ENCODE measurements at regions not wholly inside any gene's neighbourhood (a gene's known extent, or its start where the extent isn't known, plus 50 kb on each side); places are given as distances from the start of the nearest gene placed in this dataset.

DNA sequence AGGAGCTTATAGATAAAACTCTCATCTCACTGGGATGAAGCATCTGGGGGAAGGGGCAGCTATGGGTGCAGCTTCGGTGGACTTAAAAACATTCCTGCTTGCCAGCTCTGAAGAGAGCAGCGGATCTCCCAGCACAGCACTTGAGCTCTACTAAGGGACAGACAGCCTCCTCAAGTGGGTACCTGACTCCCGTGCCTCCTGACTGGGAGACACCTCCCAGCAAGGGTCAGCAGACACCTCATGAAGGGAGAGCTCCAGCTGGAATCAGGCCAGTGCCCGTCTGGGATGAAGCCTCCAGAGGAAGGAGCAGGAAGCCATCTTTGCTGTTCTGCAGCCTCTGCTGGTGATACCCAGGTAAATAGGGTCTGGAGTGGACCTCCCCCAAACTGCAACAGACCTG, 345.2 kb upstream of the SYT1 start:
- TF ChIP-seq, protein P1, sequence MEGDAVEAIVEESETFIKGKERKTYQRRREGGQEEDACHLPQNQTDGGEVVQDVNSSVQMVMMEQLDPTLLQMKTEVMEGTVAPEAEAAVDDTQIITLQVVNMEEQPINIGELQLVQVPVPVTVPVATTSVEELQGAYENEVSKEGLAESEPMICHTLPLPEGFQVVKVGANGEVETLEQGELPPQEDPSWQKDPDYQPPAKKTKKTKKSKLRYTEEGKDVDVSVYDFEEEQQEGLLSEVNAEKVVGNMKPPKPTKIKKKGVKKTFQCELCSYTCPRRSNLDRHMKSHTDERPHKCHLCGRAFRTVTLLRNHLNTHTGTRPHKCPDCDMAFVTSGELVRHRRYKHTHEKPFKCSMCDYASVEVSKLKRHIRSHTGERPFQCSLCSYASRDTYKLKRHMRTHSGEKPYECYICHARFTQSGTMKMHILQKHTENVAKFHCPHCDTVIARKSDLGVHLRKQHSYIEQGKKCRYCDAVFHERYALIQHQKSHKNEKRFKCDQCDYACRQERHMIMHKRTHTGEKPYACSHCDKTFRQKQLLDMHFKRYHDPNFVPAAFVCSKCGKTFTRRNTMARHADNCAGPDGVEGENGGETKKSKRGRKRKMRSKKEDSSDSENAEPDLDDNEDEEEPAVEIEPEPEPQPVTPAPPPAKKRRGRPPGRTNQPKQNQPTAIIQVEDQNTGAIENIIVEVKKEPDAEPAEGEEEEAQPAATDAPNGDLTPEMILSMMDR (conservative IDR thresholded peaks at IDR 0.05; ENCODE audit: low read depth) = no peak
- CTCF ChIA-PET = no interaction called here
- no peak for DNase-seq (ENCODE audit: low spot score)

DNA sequence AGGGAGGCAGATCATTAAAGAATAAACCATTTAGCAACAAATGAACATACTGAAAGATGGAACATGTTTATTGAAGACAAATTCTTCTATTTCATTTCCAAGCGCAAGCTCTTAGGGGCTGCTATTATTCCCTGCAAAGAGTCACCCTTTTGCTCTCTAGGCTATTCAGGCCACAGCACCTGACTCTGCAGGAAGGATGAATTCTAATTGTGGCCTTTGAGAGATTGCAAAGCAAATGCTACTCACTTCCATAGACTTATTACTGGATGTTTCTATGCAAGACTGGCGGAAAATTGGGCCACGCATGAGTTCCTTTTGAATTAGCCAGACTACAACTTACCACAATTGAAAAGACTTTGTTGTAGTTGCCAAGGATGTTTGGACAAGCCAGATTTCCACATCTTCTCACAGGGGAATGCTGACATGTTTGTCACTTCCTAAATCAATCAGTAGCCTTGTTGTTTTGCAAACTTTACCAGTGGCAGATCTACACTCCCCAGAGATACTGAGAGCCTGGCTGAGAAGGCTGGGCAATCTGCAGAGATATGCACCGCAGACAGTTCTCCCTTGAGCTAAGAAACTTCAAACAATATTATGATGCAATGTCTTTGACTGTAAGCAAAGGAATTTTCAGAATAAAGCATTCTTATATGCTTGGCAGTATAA, 334.3 kb upstream of the SYT1 start:
- TF ChIP-seq, protein P1 (conservative IDR thresholded peaks at IDR 0.05; ENCODE audit: low read depth) = no peak
- DNase-seq (ENCODE audit: low spot score) = no peak
- CTCF ChIA-PET = no interaction called here
- POLR2A ChIA-PET (ENCODE audit: low non-redundant PET) = no interaction called here
- H3K27ac ChIP-seq = no peak overlapping the region

More for the DNA sequence above, 345.2 kb upstream of the SYT1 start:
- H3K27ac ChIP-seq = no peak overlapping the region
- POLR2A ChIA-PET (ENCODE audit: low non-redundant PET) = no interaction called here

DNA sequence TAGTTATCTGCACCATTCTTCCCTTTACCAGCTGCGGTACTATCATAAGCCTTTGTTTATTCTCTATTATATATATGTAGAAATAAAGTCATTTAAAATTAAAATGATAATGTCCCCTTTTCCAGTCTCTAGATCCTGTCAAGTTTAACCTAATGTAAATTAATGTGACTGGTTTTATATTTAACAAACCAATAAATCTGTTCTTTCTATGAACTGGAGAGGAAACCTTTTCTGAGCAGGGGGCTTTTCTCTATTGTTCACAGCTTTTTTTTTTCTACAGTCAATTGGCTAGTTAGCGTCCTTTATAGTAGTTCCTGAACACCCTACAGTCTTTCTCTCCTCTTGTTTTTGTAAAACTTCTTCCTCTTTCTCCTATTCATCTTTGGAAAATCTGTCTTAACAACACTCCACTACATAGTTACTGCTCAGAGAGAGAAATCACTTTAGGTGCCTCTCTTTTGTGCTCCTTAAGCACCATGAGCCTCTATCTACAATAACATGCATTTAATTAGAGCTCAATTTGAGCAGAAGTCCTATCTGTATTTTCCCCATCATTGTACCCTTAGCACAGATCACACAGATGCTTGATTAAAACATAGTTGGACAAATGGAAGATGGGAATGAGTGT, 332.6 kb upstream of the SYT1 start:
- TF ChIP-seq, protein P1 (conservative IDR thresholded peaks at IDR 0.05; ENCODE audit: low read depth) = no peak
- ChIA-PET POLR2A (ENCODE audit: low non-redundant PET) (no interaction called here), CTCF (no interaction called here)
- DNase-seq (ENCODE audit: low spot score) = no peak
- no peak overlapping the region for H3K27ac ChIP-seq

DNA sequence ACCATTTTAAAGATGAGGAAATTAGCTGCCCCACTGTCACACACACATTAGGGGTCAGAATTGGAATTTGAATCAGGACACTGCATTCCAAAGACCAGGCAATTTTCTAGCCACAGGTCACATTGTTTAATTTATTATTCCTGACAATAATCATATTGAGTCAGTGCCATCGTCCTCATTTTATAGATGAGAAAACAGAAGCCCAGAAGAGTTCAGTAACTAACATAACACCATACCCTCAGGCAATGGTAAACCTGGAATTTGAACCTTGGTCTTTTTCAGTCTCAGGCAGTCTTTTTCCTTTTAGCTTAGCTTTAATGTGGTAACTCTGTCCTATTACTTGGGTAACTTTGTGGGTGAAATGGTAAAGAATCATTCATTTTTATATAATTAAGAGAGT, 330.3 kb upstream of the SYT1 start:
- CTCF ChIA-PET = no interaction called here
- no peak for DNase-seq (ENCODE audit: low spot score)
- POLR2A ChIA-PET (ENCODE audit: low non-redundant PET) = no interaction called here
- TF ChIP-seq, protein P1 (conservative IDR thresholded peaks at IDR 0.05; ENCODE audit: low read depth) = no peak
- no peak overlapping the region for H3K27ac ChIP-seq

DNA sequence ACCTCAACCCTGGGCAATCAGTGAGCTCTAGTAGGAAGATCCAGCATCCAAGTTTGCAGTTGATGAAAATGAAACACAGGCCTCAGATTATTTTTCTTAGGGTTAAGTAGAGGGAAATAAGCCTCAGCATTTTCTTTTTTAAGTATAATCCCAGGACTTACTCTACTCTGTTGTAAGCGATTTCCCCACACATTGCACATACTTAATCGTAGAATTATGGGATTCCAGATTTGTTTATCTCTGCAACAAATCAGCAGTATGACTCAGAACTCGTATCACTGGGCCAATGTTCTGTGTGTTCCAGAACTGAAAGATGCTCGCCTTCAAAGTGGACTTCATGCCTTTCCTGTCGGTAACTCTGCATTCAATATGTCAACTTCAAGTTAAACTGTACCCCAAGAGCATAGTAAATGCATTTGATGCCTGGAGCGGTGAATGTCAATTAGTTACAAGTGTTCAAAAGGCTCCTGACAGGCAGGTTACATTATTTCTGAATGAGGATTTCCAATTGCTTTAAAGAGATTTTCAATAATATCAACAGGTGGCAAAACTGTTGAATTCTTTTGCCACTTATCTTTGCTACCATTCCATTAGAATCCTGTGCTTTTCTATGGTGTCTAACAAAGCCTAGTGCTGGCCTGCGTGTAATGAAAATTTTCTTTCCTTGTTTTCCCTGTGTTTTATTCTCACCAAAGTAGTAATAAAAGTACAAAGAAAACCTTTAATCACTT, 323.8 kb upstream of the SYT1 start:
- DNase-seq (ENCODE audit: low spot score) = no peak
- H3K27ac ChIP-seq = no peak overlapping the region
- TF ChIP-seq, protein P1 (conservative IDR thresholded peaks at IDR 0.05; ENCODE audit: low read depth) = no peak
- POLR2A ChIA-PET (ENCODE audit: low non-redundant PET) = no interaction called here
- CTCF ChIA-PET = no interaction called here

DNA sequence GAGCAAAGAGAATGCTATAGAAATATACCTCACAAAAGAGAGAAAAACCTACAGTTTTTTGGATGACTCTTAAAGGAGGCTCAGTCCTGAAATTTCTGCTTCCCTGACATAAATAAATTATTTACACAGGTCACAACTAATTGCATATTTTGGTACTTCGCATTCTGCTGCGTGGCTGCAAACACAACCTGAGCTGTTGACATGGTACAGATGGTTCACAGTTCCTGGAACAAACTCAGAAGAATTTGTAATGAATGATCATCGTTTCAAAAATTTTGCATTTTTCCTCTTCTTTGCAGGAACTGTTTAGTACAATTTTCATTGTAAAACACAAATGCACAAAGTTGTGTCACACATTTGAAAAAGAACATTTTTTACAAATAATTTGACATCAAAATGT, 313.7 kb upstream of the SYT1 start:
- TF ChIP-seq, protein P1 (conservative IDR thresholded peaks at IDR 0.05; ENCODE audit: low read depth) = no peak
- CTCF ChIA-PET = no interaction called here
- DNase-seq (ENCODE audit: low spot score) = no peak
- no peak overlapping the region for H3K27ac ChIP-seq
- POLR2A ChIA-PET (ENCODE audit: low non-redundant PET) = no interaction called here

Data from RWPE1 (cell line).